Thyroid gland (tissue), 4 donors: ENCODE measurements at regions not wholly inside any gene's neighbourhood (a gene's known extent, or its start where the extent isn't known, plus 50 kb on each side); places are given as distances from the start of the nearest gene placed in this dataset.

Source experiments
- CTCF ChIP-seq, 6 experiments: fragments of 200-600 bp in 3 of 6; fragments of 450-650 bp in 3 of 6; sonication (generic) in 3 of 6; IDR thresholded peaks; one replicate each; pipeline ENCODE4 v1.5.1; 2016 to 2019; ENCODE audit warnings: antibody characterized with exemption in 6 of 6, mild to moderate bottlenecking in 2 of 6, inconsistent platforms in 1 of 6, moderate library complexity in 1 of 6
- POLR2A ChIP-seq, 2 donors: fragments of 450-650 bp; IDR thresholded peaks; one replicate each; pipeline ENCODE4 v1.6.1; 2017; ENCODE audit warnings: antibody characterized with exemption in 2 of 2, mild to moderate bottlenecking in 2 of 2, moderate library complexity in 1 of 2

- TF ChIP-seq CTCF (IDR thresholded peaks at IDR 0.05) (no peak), POLR2A (IDR thresholded peaks at IDR 0.05) (no peak)
These were observed 80.6 kb downstream of the ADCYAP1 start for GRCh38 chr18:985212-985661.
